PC-3 (cell line): ENCODE measurements at regions not wholly inside any gene's neighbourhood (a gene's known extent, or its start where the extent isn't known, plus 50 kb on each side); places are given as distances from the start of the nearest gene placed in this dataset.

ENCODE experiments used
- ATAC-seq: fragments of 200-7000 bp; cut with Tn5 transposase; 2 replicates; pipeline ENCODE4 v1.9.1; 2020; ENCODE audit warnings: mild to moderate bottlenecking, moderate library complexity
- BruUV-seq: library from RNA; stranded (reverse); fragments of 400-500 nt; replicated peaks from 2 replicates; lab custom pipeline; 2021; lab: Mats Ljungman, UMichigan
- CTCF ChIA-PET: fragments of 300-600 bp; sonication (Branson Sonifier 250); formaldehyde crosslinking; loops from one replicate; lab custom pipeline; 2022; ENCODE audit warnings: antibody characterized with exemption; lab: Charles Lee
- POLR2A ChIA-PET: fragments of 300-600 bp; sonication (Branson Sonifier 250); formaldehyde crosslinking; loops from one replicate; lab custom pipeline; 2022; ENCODE audit warnings: antibody characterized with exemption; ENCODE audit not compliant: unreplicated experiment; lab: Charles Lee
- DNase-seq: peaks from one replicate; pipeline ENCODE4 v3.0.0-alpha.2; 2015
- H2AFZ ChIP-seq: fragments of 300-600 bp; sonication (generic); 2 replicates; pipeline ENCODE4 v1.6.0; 2016; ENCODE audit warnings: antibody characterized with exemption, low read length
- H3F3A ChIP-seq: fragments of 300-600 bp; sonication (generic); one replicate; pipeline ENCODE4 v1.6.0; 2017; ENCODE audit warnings: antibody characterized with exemption, low read length, control low read depth, mild to moderate bottlenecking; ENCODE audit not compliant: unreplicated experiment
- H3K27ac ChIP-seq: fragments of 300-600 bp; sonication (generic); 2 replicates; pipeline ENCODE4 v1.5.1; 2016; ENCODE audit warnings: mild to moderate bottlenecking, low read length
- H3K27me3 ChIP-seq: fragments of 300-600 bp; sonication (generic); 2 replicates; pipeline ENCODE4 v1.6.1; 2016; ENCODE audit warnings: low read length, mixed read lengths
- H3K36me3 ChIP-seq: fragments of 300-600 bp; sonication (generic); 2 replicates; pipeline ENCODE4 v1.6.1; 2016; ENCODE audit warnings: low read depth, mixed run types, low read length, mixed read lengths
- H3K4me1 ChIP-seq: fragments of 300-600 bp; sonication (generic); 2 replicates; pipeline ENCODE4 v1.5.1; 2016; ENCODE audit warnings: low read length; ENCODE audit not compliant: insufficient read depth
- H3K4me2 ChIP-seq: fragments of 300-600 bp; sonication (generic); 2 replicates; pipeline ENCODE4 v1.6.0; 2016; ENCODE audit warnings: low read length
- H3K4me3 ChIP-seq: fragments of 300-600 bp; sonication (generic); 2 replicates; pipeline ENCODE4 v1.5.1; 2016; ENCODE audit warnings: mild to moderate bottlenecking, low read length, mixed read lengths
- H3K79me2 ChIP-seq: fragments of 300-600 bp; sonication (generic); 2 replicates; pipeline ENCODE4 v1.6.1; 2017; ENCODE audit warnings: low read length, mixed read lengths
- H3K9ac ChIP-seq: fragments of 300-600 bp; sonication (generic); 2 replicates; pipeline ENCODE4 v1.6.0; 2016; ENCODE audit warnings: mild to moderate bottlenecking, low read length
- H3K9me2 ChIP-seq: fragments of 300-600 bp; sonication (generic); replicated peaks from 2 replicates; pipeline ENCODE4 v1.6.1; 2016; ENCODE audit warnings: mixed run types, low read length, mixed read lengths
- H3K9me3 ChIP-seq: fragments of 300-600 bp; sonication (generic); 2 replicates; pipeline ENCODE4 v1.6.1; 2016; ENCODE audit warnings: low read length, mixed read lengths
- H4K20me1 ChIP-seq: fragments of 300-600 bp; sonication (generic); 2 replicates; pipeline ENCODE4 v1.6.1; 2016; ENCODE audit warnings: low read length, mixed read lengths
- EZH2 ChIP-seq: fragments of 300-600 bp; sonication (generic); IDR thresholded peaks from one replicate; pipeline ENCODE4 v1.6.1; 2017; ENCODE audit warnings: antibody characterized with exemption, mild to moderate bottlenecking, low read length; ENCODE audit not compliant: unreplicated experiment
- EZH2phosphoT487 ChIP-seq: fragments of 300-600 bp; sonication (generic); IDR thresholded peaks from 2 replicates; pipeline ENCODE4 v1.6.1; 2018; ENCODE audit warnings: mild to moderate bottlenecking, antibody characterized with exemption, low read length, borderline replicate concordance
- intact Hi-C: fragments of 100-400 bp; cut with micrococcal nuclease; formaldehyde crosslinking; loops from 2 replicates; pipeline ENCODE4 v1.9.0; 2023
- TF ChIP-seq, protein P1 (sequence below): fragments of 300-600 bp; sonication (generic); conservative IDR thresholded peaks from 2 replicates; pipeline ENCODE4 v1.5.1; 2017; ENCODE audit warnings: antibody characterized with exemption, low read depth, mild to moderate bottlenecking, low read length

GRCh38 chr5:84477485-84477884 lies 92.8 kb upstream of the EDIL3 start:
- Histone ChIP-seq H3K9me3 (no peaks in the 10 kb centered on the region), H3K9ac (no peak overlapping the region), H3K4me3 (no peak overlapping the region), H4K20me1 (no peaks in the 10 kb centered on the region), H3K4me2 (no peak overlapping the region), H3K27ac (no peak overlapping the region), H2AFZ (no peak overlapping the region), H3K79me2 (no peaks in the 10 kb centered on the region), H3K9me2 (no peaks in the 10 kb centered on the region), H3K36me3 (peaks cover 7% of the 10 kb centered on the region; the same call in 1 of the 2 replicates), H3F3A (no peaks in the 10 kb centered on the region), H3K27me3 (no peaks in the 10 kb centered on the region), H3K4me1 (no peaks in the 10 kb centered on the region; the same call in 1 of the 2 replicates)
- CTCF ChIA-PET, result no interaction called here
- intact Hi-C loops, result loop anchor here (5.0 kb wide), 1 partner anchor 570 kb away; no protein-coding TSS in a partner anchor
- TF ChIP-seq, protein P1, sequence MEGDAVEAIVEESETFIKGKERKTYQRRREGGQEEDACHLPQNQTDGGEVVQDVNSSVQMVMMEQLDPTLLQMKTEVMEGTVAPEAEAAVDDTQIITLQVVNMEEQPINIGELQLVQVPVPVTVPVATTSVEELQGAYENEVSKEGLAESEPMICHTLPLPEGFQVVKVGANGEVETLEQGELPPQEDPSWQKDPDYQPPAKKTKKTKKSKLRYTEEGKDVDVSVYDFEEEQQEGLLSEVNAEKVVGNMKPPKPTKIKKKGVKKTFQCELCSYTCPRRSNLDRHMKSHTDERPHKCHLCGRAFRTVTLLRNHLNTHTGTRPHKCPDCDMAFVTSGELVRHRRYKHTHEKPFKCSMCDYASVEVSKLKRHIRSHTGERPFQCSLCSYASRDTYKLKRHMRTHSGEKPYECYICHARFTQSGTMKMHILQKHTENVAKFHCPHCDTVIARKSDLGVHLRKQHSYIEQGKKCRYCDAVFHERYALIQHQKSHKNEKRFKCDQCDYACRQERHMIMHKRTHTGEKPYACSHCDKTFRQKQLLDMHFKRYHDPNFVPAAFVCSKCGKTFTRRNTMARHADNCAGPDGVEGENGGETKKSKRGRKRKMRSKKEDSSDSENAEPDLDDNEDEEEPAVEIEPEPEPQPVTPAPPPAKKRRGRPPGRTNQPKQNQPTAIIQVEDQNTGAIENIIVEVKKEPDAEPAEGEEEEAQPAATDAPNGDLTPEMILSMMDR, result no peak
- TF ChIP-seq EZH2, result no peak
- no peak for TF ChIP-seq EZH2phosphoT487
- BruUV-seq, result no TSS peak
- POLR2A ChIA-PET, result no interaction called here
- ATAC-seq, result no peak
- DNase-seq, result no peak

GRCh38 chr5:84474126-84474525 lies 89.4 kb upstream of the EDIL3 start:
- intact Hi-C loops, result no loop called here
- H3K4me1 ChIP-seq, result no peaks in the 10 kb centered on the region; the same call in 1 of the 2 replicates
- H3K4me3 ChIP-seq, result no peak overlapping the region
- no peak for ATAC-seq
- H3K9ac ChIP-seq, result no peak overlapping the region
- H3F3A ChIP-seq, result no peaks in the 10 kb centered on the region
- BruUV-seq, result no TSS peak
- TF ChIP-seq EZH2phosphoT487, result no peak
- TF ChIP-seq, protein P1, result no peak
- no peak for TF ChIP-seq EZH2
- H2AFZ ChIP-seq, result no peak overlapping the region
- H3K27ac ChIP-seq, result no peak overlapping the region
- H3K4me2 ChIP-seq, result no peak overlapping the region
- ChIA-PET POLR2A (no interaction called here), CTCF (no interaction called here)
- no peaks in the 10 kb centered on the region for H4K20me1 ChIP-seq
- DNase-seq, result no peak
- H3K79me2 ChIP-seq, result no peaks in the 10 kb centered on the region
- no peaks in the 10 kb centered on the region for H3K27me3 ChIP-seq
- H3K9me2 ChIP-seq, result no peaks in the 10 kb centered on the region
- 0 out of 2 replicates have a peak, but pooled peaks cover 2% of the 10 kb centered on the region for H3K36me3 ChIP-seq
- H3K9me3 ChIP-seq, result no peaks in the 10 kb centered on the region

- intact Hi-C loops, result loop anchor here (5.0 to 10.0 kb wide), 2 partner anchors 166 to 739 kb away; no protein-coding TSS in a partner anchor
- Histone ChIP-seq H3K9me3 (no peaks in the 10 kb centered on the region), H3K27me3 (no peaks in the 10 kb centered on the region), H4K20me1 (no peaks in the 10 kb centered on the region), H3K9ac (no peak overlapping the region), H3K27ac (no peak overlapping the region), H2AFZ (no peak overlapping the region), H3K79me2 (no peaks in the 10 kb centered on the region), H3K9me2 (no peaks in the 10 kb centered on the region), H3F3A (no peaks in the 10 kb centered on the region), H3K4me1 (no peaks in the 10 kb centered on the region), H3K36me3 (no peaks in the 10 kb centered on the region), H3K4me2 (no peak overlapping the region), H3K4me3 (no peak overlapping the region)
- TF ChIP-seq EZH2phosphoT487, result no peak
- TF ChIP-seq, protein P1, result no peak
- no peak for TF ChIP-seq EZH2
- BruUV-seq, result no TSS peak
- DNase-seq, result no peak
- CTCF ChIA-PET, result no interaction called here
- no peak for ATAC-seq
- POLR2A ChIA-PET, result no interaction called here
Observed at GRCh38 chr5:84453405-84453804, 68.7 kb upstream of the EDIL3 start.
